Gastroesophageal sphincter (tissue), 3 donors: ENCODE measurements at regions not wholly inside any gene's neighbourhood (a gene's known extent, or its start where the extent isn't known, plus 50 kb on each side); places are given as distances from the start of the nearest gene placed in this dataset.

Experiments used
- CTCF ChIP-seq, 4 experiments: fragments of 200-600 bp in 2 of 4; fragments of 450-650 bp in 2 of 4; sonication (generic) in 1 of 4; IDR thresholded peaks; one replicate each; pipeline ENCODE4 v1.5.1; 2017 to 2019; ENCODE audit warnings: antibody characterized with exemption in 4 of 4, mild to moderate bottlenecking in 2 of 4, moderate library complexity in 2 of 4
- EP300 ChIP-seq: sonication (generic); formaldehyde crosslinking; IDR thresholded peaks from one replicate; pipeline ENCODE4 v1.6.1; 2017; ENCODE audit warnings: antibody characterized with exemption, mild to moderate bottlenecking
- POLR2A ChIP-seq, 2 donors: fragments of 450-650 bp; IDR thresholded peaks; one replicate each; pipeline ENCODE4 v1.6.1; 2017; ENCODE audit warnings: antibody characterized with exemption in 2 of 2, mild to moderate bottlenecking in 2 of 2, moderate library complexity in 1 of 2
- POLR2AphosphoS5 ChIP-seq: sonication (generic); formaldehyde crosslinking; IDR thresholded peaks from one replicate; pipeline ENCODE4 v1.6.1; 2017; ENCODE audit warnings: antibody characterized with exemption

- TF ChIP-seq POLR2AphosphoS5 (no peak), CTCF (IDR thresholded peaks at IDR 0.05) (no peak), POLR2A (IDR thresholded peaks at IDR 0.05) (no peak), EP300 (no peak)
Observed at GRCh38 chr16:86872833-86873232, 294.5 kb downstream of the FOXL1 start.
